Ecto neural progenitor cell (in vitro differentiated cells): ENCODE measurements at regions not wholly inside any gene's neighbourhood (a gene's known extent, or its start where the extent isn't known, plus 50 kb on each side); places are given as distances from the start of the nearest gene placed in this dataset.

Source experiments
- DNase-seq: peaks from one replicate; pipeline ENCODE4 v3.0.0-alpha.2; 2018; ENCODE audit warnings: low spot score

- no peak for DNase-seq
Observed at GRCh38 chr1:216916890-216917438, 193.7 kb upstream of the ESRRG start.

GRCh38 chr1:216914974-216915373, 191.7 kb upstream of the ESRRG start:
- no peak for DNase-seq

- no peak for DNase-seq
Observed at GRCh38 chr1:216913976-216914375, 190.7 kb upstream of the ESRRG start.

- no peak for DNase-seq
Observed at GRCh38 chr1:216910081-216910840, 187.0 kb upstream of the ESRRG start.

GRCh38 chr1:216908126-216908525, 184.9 kb upstream of the ESRRG start:
- no peak for DNase-seq

- DNase-seq: no peak
Observed at GRCh38 chr1:216907100-216907499, 183.9 kb upstream of the ESRRG start.

- no peak for DNase-seq
Observed at GRCh38 chr1:216905781-216906180, 182.6 kb upstream of the ESRRG start.

GRCh38 chr1:216905137-216905536, 181.9 kb upstream of the ESRRG start:
- no peak for DNase-seq

GRCh38 chr1:216904471-216904870, 181.2 kb upstream of the ESRRG start:
- DNase-seq: no peak

- DNase-seq: no peak
Observed at GRCh38 chr1:216903382-216903740, 180.1 kb upstream of the ESRRG start.

- DNase-seq: no peak
Observed at GRCh38 chr1:216902669-216903381, 179.6 kb upstream of the ESRRG start.

GRCh38 chr1:216900116-216900620, 176.9 kb upstream of the ESRRG start:
- no peak for DNase-seq

GRCh38 chr1:216898801-216899200, 175.6 kb upstream of the ESRRG start:
- DNase-seq: no peak

- no peak for DNase-seq
Observed at GRCh38 chr1:216896146-216896545, 172.9 kb upstream of the ESRRG start.

GRCh38 chr1:216894494-216894893, 171.3 kb upstream of the ESRRG start:
- DNase-seq: no peak

- no peak for DNase-seq
Observed at GRCh38 chr1:216892581-216893160, 169.4 kb upstream of the ESRRG start.

GRCh38 chr1:216890871-216891270, 167.6 kb upstream of the ESRRG start:
- DNase-seq: no peak

GRCh38 chr1:216888731-216889130, 165.5 kb upstream of the ESRRG start:
- DNase-seq: no peak

GRCh38 chr1:216887032-216887431, 163.8 kb upstream of the ESRRG start:
- DNase-seq: no peak

GRCh38 chr1:216884614-216885229, 161.5 kb upstream of the ESRRG start:
- no peak for DNase-seq

GRCh38 chr1:216883518-216883917, 160.3 kb upstream of the ESRRG start:
- no peak for DNase-seq

- no peak for DNase-seq
Observed at GRCh38 chr1:216881695-216882094, 158.5 kb upstream of the ESRRG start.
